HG02759 (cell line): ENCODE measurements at regions not wholly inside any gene's neighbourhood (a gene's known extent, or its start where the extent isn't known, plus 50 kb on each side); places are given as distances from the start of the nearest gene placed in this dataset.
"Not testable (repeated sequence)": the region's sequence is repeated elsewhere in the genome, so short reads cannot be mapped to it uniquely, and the experiment has no call there.

Source experiments
- ATAC-seq: cut with Tn5 transposase; IDR thresholded peaks from one replicate; pipeline ENCODE4 v1.9.1; 2021; ENCODE audit warnings: mild to moderate bottlenecking, moderate library complexity; ENCODE audit not compliant: unreplicated experiment

DNA sequence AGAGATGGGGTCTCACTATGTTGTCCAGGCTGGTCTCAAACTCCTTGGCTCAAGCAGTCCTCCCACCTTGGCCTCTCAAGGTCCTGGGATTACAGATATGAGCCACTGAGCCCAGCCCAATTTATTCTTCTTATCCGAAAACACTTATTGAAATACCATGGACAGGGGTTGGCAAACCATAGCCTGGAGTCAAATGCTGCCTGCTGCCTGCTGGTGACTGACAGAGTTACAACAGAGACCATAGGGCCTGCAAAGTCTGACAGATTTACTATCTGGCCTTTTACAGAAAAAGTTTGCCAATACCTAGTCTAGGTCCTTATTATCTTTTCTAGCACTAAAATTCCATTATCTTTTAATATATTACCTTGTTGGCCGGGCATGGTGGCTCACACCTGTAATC, 87.1 kb upstream of the ZNF281 start:
- no peak for ATAC-seq

DNA sequence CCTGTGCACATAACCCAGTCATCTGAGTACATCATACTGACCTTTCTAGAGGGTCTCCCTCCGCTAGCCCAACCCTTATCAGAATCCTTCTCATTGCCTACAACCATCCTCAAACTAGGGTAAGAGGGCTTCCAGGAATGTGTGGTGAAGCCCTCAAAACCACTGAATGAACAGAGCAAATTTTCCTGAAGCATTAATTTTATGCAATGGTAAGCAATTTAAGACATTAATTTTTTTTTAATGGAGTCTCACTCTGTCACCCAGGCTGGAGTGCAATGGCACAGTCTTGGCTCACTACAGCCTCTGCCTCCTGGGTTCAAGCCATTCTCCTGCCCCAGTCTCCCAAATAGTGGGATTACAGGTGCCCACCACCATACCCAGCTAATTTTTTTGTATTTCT, 86.1 kb upstream of the ZNF281 start:
- no peak for ATAC-seq

DNA sequence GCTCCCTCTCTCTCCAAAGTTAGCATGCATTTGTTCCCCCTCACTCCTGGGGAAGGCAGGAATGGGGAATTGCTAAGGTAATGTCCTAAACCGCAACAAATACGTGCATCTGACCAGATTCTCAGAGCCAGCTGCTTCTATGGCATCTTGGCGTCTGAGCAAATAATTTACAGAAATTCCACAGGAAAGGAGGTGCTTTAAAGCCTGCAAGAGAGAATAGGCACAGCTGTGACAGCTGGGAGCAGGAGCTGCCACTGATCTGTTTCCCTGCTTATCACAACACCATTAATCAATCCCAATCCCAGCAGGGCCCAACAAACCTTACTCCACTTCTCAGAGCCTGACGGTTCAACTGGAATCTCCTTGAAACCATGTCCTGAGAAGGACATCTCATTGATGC, 83.5 kb upstream of the ZNF281 start:
- ATAC-seq: no peak

DNA sequence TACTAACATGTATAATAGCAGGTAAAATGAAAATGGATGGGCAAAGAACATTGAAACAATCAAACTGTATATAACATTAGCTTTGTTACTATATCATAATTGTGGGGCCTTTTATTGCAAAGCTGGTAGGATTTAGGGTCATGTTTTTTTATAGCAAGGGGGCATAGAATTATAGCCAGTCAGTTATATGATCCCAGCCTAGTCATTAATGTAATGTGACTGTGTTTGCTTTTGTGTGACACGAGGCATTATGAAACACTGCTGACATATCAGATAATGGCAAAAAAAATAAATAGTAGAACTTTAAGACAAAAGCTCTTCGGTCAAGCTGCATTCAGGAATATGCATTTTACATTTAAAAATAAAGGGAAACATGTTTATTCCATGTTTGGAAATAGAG, 81.3 kb upstream of the ZNF281 start:
- no peak for ATAC-seq

DNA sequence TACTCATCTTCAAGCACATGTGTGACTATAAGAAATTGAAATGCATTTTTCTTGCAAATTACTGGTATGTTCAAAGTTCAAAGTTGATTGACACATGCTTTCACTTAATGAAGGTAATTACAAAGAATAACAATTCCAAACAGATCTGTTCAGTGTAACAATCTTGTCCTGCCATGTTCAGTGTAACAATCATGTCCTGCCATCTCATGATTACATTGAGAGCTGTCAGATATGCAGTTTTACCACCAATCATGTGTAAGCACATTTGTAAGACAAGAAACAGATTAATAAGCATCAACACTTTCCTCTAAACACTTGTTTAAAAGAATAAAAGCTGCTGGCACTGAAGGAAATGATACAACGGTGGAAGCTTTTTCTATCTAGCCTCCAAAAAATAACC, 80.3 kb upstream of the ZNF281 start:
- ATAC-seq: no peak

DNA sequence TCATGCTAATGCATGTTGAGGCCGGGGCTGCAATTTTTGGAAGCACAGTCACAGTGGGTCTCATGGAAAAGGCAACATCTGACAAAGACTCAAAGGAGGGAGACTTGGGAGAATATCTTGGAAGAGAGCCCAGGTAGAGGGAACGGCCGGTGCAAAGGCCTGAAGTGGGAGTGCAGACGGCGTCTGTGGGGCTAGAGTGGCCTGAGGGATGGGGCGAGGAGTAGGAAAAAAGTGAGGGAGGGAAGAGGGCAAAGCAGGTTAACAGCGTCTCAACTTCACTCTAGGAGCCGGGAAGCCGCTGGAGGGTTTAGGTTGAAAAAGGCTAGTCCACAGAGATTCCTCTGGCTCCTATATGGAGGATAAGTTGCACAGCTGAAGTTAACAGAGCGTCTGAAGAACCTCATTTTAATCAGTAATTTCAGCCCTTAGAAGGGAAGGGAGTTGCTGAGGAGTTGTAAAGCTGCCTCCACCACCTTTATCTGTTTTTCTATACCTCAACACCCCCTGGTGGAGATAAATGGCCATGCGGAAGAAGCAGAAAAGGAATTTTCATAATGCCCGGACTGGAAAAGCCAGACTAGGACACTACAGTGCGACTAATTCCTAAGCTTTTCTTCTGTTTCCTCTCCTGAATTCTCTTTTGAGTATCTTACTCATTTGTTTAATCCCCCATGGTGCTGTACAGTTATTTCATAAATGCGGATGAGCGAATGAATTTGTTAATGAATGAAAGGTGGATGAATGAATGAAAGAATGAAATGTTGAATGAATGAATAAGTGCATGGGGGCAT, 78.7 kb upstream of the ZNF281 start:
- peak; percentile 68 for ATAC-seq

DNA sequence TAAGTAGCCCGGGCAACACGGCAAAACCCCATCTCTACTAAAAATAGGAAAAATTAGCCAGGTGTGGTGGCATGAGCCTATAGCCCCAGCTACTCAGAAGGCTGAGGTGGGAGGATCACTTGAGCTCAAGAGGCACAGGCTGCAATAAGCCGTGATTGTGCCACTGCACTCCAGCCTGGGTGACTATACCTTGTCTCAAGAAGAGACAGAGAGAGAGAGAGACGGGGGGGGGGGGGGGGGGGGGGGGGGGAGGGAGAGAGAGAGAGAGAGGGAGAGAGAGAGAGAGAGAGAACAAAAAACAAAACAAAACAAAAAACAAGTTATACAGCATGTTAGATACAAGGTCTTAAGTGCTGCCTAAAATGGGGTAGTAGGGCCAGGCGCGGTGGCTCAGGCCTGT, 77.8 kb upstream of the ZNF281 start:
- ATAC-seq: no peak

DNA sequence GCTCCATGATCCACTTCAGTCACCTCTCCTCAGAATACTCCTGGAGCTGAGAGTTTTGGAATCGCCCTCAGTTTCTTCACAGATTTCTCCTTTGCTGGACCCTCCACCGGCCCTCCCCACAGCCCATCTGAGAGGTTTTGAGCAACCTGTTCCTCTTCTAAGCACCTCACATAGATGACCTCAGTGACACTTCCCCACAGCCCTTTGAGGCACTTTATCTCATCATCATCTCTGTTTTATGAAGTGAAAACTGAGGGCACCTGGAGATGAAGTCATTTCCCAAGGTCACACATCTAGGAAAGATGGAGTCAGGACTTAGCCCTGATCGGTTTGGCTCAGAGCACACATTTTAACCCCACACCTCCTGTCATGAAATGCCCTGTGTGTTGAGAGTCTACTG, 76.8 kb upstream of the ZNF281 start:
- ATAC-seq: no peak

DNA sequence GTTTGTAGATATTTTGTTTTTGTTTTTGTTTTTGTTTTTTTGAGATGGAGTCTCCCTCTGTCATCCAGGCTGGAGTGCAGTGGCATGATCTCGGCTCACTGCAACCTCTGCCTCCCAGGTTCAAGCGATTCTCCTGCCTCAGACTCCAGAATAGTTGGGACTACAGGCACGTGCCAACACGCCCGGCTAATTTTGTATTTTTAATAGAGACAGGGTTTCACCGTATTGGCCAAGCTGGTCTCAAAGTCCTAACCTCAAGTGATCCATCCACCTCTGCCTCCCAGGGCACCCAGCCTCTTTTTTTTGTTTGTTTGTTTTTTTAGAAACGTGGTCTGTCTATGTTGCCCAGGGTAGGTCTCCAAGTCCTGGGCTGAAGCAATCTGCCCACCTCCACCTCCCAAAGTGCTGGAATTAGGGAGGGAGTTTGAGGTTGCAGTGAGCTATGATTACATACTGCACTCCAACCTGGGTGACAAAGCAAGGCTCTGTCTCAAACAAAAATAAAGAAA, 74.7 kb upstream of the ZNF281 start:
- ATAC-seq: not testable (repeated sequence)

DNA sequence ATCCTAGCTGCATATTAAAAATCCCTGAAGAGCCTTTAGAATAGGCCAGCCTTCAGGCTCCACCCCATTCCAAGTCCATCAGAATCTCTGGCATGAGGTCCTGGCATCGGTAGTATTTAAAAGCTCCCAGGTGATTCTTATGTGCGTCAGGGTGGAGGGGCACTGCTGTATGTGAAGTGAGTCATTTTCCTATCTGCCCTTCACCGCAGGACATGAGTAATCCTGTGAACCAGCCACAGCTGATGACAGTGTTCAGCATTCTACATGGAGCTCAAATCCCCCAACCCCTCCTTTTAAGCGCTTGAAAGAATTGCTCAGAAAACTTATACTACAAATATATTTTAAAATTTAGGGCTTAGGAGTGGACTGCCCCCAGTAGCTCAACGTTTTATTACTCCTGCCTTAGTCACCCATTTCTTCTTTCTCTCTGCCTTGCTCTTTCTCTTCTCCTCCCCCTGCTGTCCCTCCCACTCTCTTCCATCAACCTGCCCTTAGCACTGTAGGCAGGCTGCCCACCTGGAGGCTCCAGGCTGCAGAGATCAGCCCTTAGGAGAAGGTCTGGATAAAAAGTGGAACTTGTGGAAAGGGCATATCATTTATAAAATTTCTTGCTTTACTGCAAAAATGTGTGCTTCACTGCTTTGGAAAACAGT, 73.8 kb upstream of the ZNF281 start:
- ATAC-seq: peak; percentile 100

DNA sequence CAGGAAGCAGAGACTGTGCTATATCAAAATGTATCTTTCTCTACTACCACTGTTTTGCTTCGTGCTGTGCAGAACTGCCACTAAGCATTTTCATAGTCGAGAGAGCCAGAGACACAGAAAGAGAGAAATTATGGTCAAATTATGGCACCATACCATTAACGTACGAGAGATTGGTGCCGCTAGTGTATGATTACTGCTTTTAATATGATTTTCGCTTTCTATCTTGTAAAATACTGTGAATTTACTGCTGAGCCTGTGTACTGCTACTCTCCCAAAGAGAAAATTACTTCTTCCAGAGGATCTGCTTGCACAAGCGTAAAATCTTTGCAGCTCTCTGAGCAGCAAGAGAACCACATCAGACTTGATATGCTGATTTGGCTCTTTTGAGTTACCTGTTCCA, 71.1 kb upstream of the ZNF281 start:
- ATAC-seq: no peak

DNA sequence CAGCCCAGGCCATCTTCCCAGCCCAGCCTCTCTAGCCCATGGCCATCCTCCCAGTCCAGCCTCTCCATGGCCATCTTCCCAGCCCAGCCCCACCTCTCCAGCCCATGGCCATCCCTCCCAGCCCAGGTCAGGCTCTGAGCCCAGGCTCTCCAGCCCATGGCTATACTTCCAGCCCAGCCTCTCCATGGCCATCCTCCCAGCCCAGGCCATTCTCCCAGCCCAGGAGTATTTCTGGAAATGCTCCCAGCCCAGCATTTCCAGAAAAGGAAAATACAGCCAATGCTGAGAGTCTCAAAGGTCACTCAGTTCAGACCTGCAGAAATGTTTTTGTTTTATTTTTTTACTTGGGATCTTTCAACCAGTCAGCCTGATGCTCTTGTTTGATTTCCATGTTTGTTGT, 70.0 kb upstream of the ZNF281 start:
- ATAC-seq: no peak

DNA sequence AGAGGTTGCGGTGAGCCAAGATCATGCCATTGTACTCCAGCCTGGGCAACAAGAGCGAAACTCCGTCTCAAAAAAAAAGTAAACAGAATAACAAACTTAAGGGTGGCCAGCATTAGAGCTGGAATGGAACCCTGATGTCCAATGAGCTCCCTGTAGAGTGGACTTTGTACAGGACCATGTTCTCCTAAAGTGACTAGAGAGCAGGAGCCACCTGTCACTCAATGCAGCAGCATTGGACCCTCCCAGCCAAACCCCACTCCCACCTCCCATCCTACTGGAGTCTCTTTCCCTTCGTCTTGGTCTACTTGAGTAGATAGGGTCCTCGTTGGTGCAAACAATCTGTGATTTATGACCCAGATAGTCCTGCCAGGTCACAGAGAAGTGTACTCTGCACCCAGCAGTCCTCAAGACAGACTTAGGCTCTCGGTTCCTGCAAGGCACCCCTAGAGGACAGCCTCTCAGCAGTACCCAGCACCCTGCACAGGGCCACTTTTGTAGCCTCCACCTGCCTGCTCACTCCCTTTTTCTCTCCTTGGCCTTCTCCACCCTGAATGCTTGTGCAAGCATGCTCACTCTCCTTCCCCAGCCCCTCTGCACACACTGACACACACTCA, 69.2 kb upstream of the ZNF281 start:
- no peak for ATAC-seq

DNA sequence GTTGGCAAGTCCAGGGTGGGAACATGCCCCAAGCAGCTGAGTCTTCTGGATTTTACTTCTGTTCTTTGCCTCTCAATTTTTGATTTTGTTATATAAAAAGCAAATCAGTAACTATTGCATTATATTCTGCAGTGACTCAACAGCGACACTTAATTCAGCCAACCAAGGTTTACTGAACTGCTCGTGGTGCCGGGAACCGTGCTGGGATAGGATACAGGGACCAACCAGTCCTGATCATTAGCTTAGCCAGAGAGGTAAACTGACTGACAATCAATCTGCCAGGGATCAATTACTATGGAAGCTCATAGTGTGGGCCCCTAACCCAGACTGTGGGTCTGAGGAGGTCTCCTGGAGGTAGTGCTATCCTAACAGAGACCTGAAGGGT, 68.4 kb upstream of the ZNF281 start:
- no peak for ATAC-seq

DNA sequence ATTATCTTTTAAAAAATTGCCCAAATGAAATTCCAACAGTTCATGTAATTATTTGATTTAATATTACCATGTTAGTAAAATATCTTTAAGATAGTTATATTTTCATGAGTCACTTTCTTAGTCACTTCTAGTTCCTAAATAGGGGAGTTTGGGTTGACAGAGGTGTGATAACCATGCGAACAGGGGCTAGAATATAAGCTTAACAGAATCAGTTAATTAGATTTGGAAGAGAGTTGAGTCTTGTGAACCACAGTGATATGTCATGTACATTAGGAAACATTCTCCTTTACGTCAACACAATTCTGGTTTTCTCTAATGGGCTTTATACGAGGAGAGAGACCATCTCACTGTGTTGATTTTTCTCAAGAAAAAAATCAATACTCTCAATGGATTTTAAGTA, 64.8 kb upstream of the ZNF281 start:
- ATAC-seq: no peak

DNA sequence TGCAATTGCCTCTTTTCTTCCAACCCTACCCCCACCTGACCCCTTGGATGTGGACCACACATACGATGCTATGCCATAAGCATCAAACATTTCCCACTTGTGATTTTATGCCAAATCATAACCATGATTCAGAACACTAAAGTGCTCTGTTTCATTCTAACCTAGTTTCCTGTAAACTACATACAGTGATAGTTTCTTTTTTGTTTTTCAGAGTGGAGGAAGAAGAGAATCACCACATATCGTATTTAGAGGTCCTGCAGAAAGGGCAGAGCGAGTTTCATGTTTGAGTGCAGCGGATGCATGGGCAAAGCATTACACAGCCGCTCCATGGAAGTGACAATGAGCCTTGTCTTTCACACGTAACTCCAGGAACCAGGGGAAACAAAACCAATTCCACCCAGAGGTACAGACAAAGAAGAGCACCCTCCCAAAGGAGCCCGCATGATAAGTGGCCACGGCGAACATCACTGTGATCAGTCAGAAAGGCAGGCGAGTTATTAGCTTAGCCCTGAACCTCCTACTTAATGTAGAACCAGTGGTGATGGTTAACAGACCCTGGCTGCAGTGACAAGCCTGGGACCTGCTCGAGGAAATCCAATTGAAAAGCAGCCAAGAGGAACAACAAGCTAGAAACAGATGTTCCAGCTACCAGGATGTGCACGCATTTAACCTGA, 64.0 kb upstream of the ZNF281 start:
- ATAC-seq: peak; percentile 72

DNA sequence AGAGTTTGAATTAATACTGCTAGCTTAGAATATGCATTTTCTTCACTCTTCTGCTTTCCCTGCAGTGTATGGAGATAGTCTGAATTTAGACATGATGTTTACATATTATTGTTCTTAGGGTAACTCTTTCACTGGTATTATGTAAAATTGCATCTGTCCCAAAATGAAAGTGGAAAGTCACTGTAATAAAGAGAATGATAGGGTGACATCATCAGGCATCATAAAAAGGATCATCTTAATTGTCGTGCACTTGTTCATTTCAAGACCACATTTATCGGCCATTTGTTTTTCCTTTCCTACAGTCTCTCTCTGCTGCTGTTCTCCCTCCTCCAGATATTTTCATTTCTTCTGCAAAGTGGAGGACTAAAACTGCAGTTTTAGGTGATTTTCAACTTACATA, 61.9 kb upstream of the ZNF281 start:
- no peak for ATAC-seq

DNA sequence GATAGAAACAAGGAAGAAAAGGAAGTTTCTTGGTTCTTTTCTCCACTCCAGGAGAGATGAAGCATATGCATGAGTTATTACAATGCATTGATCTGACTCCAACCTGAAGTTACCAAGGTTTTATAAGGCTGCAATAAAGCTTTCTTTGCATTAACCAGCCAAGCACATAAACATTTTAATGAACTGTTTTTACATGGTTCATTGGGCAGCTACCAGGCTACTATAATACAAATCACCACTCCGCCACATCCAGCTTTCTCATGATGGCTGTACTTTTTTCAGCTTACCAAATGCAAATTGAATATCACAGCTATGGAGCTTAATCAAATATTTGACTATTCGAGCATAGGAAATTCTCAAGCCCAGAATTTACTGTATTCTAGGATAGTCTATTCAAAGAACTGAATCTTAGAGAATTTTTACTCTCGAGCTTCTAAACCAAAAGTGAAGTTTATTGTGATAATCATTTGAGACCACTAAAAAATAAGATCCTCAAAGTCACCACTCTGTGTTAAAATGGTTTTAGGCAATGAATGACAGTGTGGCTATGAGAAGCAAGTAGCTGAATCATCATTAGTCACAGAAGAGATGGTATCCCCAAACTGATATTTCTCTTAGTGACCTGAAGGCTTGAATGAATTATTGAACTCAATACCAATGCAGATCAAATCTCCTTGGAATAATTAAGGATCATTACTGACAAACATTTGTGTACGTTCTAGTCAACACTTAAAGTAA, 58.6 kb upstream of the ZNF281 start:
- ATAC-seq: no peak

DNA sequence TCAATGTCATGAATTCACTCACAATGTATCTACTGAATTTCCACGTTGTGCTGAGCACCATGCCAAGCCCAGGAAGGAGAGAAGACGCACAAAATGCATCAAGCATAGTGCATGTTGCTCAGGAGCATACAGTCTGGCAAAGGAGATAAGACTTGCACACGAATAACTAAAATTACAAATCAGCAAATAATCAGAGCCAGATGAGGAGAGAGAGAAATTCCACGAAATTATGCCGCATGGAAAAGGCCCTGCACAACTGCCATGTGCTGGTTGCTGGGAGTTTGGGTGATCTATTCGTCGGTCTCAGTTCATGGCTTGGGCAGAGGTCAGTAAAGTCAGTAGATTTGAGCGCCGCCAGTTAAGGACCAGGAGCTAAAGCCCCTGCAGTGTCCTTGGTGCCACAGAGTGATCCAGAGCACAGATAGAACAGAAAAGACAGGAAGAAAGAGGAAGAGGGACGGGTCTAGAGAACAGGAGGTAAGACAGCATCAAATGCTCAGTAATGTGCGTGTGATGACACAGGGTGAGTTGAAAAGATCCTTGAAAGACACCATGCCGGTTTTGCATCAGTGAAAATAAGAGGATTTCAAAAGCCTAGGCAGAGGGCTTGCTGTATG, 55.1 kb upstream of the ZNF281 start:
- ATAC-seq: no peak
